ENCODE measurements at regions not wholly inside any gene's neighbourhood (a gene's known extent, or its start where the extent isn't known, plus 50 kb on each side); places are given as distances from the start of the nearest gene placed in this dataset.

GRCh38 chr1:201708691-201709090 is 120.3 kb upstream of the IPO9 start:
- TF ChIP-seq, protein P1, sequence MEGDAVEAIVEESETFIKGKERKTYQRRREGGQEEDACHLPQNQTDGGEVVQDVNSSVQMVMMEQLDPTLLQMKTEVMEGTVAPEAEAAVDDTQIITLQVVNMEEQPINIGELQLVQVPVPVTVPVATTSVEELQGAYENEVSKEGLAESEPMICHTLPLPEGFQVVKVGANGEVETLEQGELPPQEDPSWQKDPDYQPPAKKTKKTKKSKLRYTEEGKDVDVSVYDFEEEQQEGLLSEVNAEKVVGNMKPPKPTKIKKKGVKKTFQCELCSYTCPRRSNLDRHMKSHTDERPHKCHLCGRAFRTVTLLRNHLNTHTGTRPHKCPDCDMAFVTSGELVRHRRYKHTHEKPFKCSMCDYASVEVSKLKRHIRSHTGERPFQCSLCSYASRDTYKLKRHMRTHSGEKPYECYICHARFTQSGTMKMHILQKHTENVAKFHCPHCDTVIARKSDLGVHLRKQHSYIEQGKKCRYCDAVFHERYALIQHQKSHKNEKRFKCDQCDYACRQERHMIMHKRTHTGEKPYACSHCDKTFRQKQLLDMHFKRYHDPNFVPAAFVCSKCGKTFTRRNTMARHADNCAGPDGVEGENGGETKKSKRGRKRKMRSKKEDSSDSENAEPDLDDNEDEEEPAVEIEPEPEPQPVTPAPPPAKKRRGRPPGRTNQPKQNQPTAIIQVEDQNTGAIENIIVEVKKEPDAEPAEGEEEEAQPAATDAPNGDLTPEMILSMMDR (IDR thresholded peaks at IDR 0.05): no peak
- TF ChIP-seq POLR2A (IDR thresholded peaks at IDR 0.05): no peak

All from right lobe of liver (tissue), 4 donors.